Natural killer cell treated with Interleukin-12 subunit alpha and Interleukin-12 subunit beta and Interleukin-15 and Interleukin-18, amount 100 ng/mL, for 72 hours (primary cell): ENCODE measurements at regions not wholly inside any gene's neighbourhood (a gene's known extent, or its start where the extent isn't known, plus 50 kb on each side); places are given as distances from the start of the nearest gene placed in this dataset.
"Not testable (repeated sequence)": the region's sequence is repeated elsewhere in the genome, so short reads cannot be mapped to it uniquely, and the experiment has no call there.

Source experiments
- ATAC-seq, 2 donors: fragments of 150-1000 bp; cut with Tn5 transposase in 1 of 2; sonication (Bioruptor Pico), chemical (Tn5 transposase) in 1 of 2; 2 replicates each; pipeline ENCODE4 v1.10.0; 2021
- DNase-seq: peaks from one replicate; pipeline ENCODE4 v3.0.0; 2022; ENCODE audit warnings: low spot score
- H3K27ac Mint-ChIP-seq, 2 donors: 1 replicate in 1 of 2; 2 replicates in 1 of 2; pipeline ENCODE4 v1.8.0; 2022; ENCODE audit warnings: mixed read lengths in 2 of 2, mild to moderate bottlenecking in 1 of 2, moderate library complexity in 1 of 2
- H3K27me3 Mint-ChIP-seq, 2 donors: 1 replicate in 1 of 2; 2 replicates in 1 of 2; pipeline ENCODE4 v1.8.0; 2022; ENCODE audit warnings: mixed read lengths in 2 of 2
- H3K36me3 Mint-ChIP-seq: one replicate; pipeline ENCODE4 v1.8.0; 2022; ENCODE audit warnings: mixed read lengths
- H3K4me1 Mint-ChIP-seq, 2 donors: 1 replicate in 1 of 2; 2 replicates in 1 of 2; pipeline ENCODE4 v1.8.0; 2022; ENCODE audit warnings: low read depth in 2 of 2, mixed read lengths in 2 of 2, mild to moderate bottlenecking in 1 of 2
- H3K4me3 Mint-ChIP-seq: one replicate; pipeline ENCODE4 v1.8.0; 2022; ENCODE audit warnings: mixed read lengths
- H3K9me3 Mint-ChIP-seq: 2 replicates; pipeline ENCODE4 v1.8.0; 2022; ENCODE audit warnings: mixed read lengths

- H3K36me3 Mint-ChIP-seq: no peaks in the 10 kb centered on the region
- no peaks in the 10 kb centered on the region for H3K9me3 Mint-ChIP-seq
- ATAC-seq (no peak), DNase-seq (no peak)
- H3K27me3 Mint-ChIP-seq: peaks cover 18 to 23% of the 10 kb centered on the region in 2 donors
- H3K27ac Mint-ChIP-seq: no peak overlapping the region
- no peaks in the 10 kb centered on the region for H3K4me1 Mint-ChIP-seq
- no peak overlapping the region for H3K4me3 Mint-ChIP-seq
Measured at GRCh38 chr7:106591146-106591545, 69.8 kb downstream of the CCDC71L start.

GRCh38 chr7:106590209-106590816, 70.6 kb downstream of the CCDC71L start:
- Mint-ChIP-seq H3K4me3 (no peak overlapping the region), H3K9me3 (no peaks in the 10 kb centered on the region), H3K36me3 (no peaks in the 10 kb centered on the region), H3K4me1 (no peaks in the 10 kb centered on the region), H3K27me3 (peaks cover 11 to 19% of the 10 kb centered on the region in 2 donors), H3K27ac (no peak overlapping the region)
- ATAC-seq (no peak), DNase-seq (no peak)

- Mint-ChIP-seq H3K4me1 (no peaks in the 10 kb centered on the region), H3K36me3 (no peaks in the 10 kb centered on the region), H3K4me3 (no peak overlapping the region), H3K27me3 (peaks cover 11 to 22% of the 10 kb centered on the region in 2 donors), H3K9me3 (no peaks in the 10 kb centered on the region), H3K27ac (no peak overlapping the region)
- no peak for DNase-seq
- ATAC-seq: no peak
Measured at GRCh38 chr7:106589198-106589879, 71.6 kb downstream of the CCDC71L start.

- peaks cover 3% of the 10 kb centered on the region for H3K9me3 Mint-ChIP-seq
- peaks cover 11 to 25% of the 10 kb centered on the region in 2 donors for H3K27me3 Mint-ChIP-seq
- H3K4me3 Mint-ChIP-seq: no peak overlapping the region
- no peak for DNase-seq
- no peak overlapping the region for H3K27ac Mint-ChIP-seq
- ATAC-seq: peak in 1 of 2 donors; percentile 32
- H3K4me1 Mint-ChIP-seq: no peaks in the 10 kb centered on the region
- no peaks in the 10 kb centered on the region for H3K36me3 Mint-ChIP-seq
Measured at GRCh38 chr7:106588422-106589197, 72.3 kb downstream of the CCDC71L start.

- no peaks in the 10 kb centered on the region for H3K4me1 Mint-ChIP-seq
- peaks cover 11 to 21% of the 10 kb centered on the region in 2 donors for H3K27me3 Mint-ChIP-seq
- no peak overlapping the region for H3K4me3 Mint-ChIP-seq
- ATAC-seq (no peak), DNase-seq (no peak)
- H3K9me3 Mint-ChIP-seq: peaks cover 3% of the 10 kb centered on the region
- H3K36me3 Mint-ChIP-seq: no peaks in the 10 kb centered on the region
- no peak overlapping the region for H3K27ac Mint-ChIP-seq
Measured at GRCh38 chr7:106584914-106585759, 75.8 kb downstream of the CCDC71L start.

- ATAC-seq (no peak), DNase-seq (no peak)
- Mint-ChIP-seq H3K27me3 (peaks cover 11 to 12% of the 10 kb centered on the region in 2 donors), H3K27ac (no peak overlapping the region), H3K4me1 (no peaks in the 10 kb centered on the region), H3K36me3 (no peaks in the 10 kb centered on the region), H3K9me3 (peaks cover 3% of the 10 kb centered on the region), H3K4me3 (no peak overlapping the region)
Measured at GRCh38 chr7:106583706-106584690, 77.0 kb downstream of the CCDC71L start.

- ATAC-seq (no peak), DNase-seq (no peak)
- peaks cover 12 to 16% of the 10 kb centered on the region in 2 donors for H3K27me3 Mint-ChIP-seq
- no peaks in the 10 kb centered on the region for H3K36me3 Mint-ChIP-seq
- H3K4me1 Mint-ChIP-seq: no peaks in the 10 kb centered on the region
- no peak overlapping the region for H3K27ac Mint-ChIP-seq
- H3K9me3 Mint-ChIP-seq: peaks cover 3% of the 10 kb centered on the region
- no peak overlapping the region for H3K4me3 Mint-ChIP-seq
Measured at GRCh38 chr7:106583100-106583499, 77.9 kb downstream of the CCDC71L start.

- Mint-ChIP-seq H3K27me3 (peaks cover 10 to 23% of the 10 kb centered on the region in 2 donors), H3K4me3 (no peak overlapping the region), H3K36me3 (no peaks in the 10 kb centered on the region), H3K9me3 (peaks cover 3% of the 10 kb centered on the region), H3K4me1 (no peaks in the 10 kb centered on the region), H3K27ac (no peak overlapping the region)
- no peak for ATAC-seq
- DNase-seq: no peak
Measured at GRCh38 chr7:106582365-106582764, 78.6 kb downstream of the CCDC71L start.

- peaks cover 7 to 14% of the 10 kb centered on the region in 2 donors for H3K27me3 Mint-ChIP-seq
- not testable (repeated sequence) for H3K27ac Mint-ChIP-seq, H3K4me1 Mint-ChIP-seq, H3K4me3 Mint-ChIP-seq, H3K9me3 Mint-ChIP-seq, H3K36me3 Mint-ChIP-seq, ATAC-seq, DNase-seq
Measured at GRCh38 chr7:106579086-106579485, 81.9 kb downstream of the CCDC71L start.

- no peaks in the 10 kb centered on the region for H3K9me3 Mint-ChIP-seq
- H3K4me3 Mint-ChIP-seq: no peak overlapping the region
- no peaks in the 10 kb centered on the region for H3K36me3 Mint-ChIP-seq
- H3K4me1 Mint-ChIP-seq: no peaks in the 10 kb centered on the region
- H3K27me3 Mint-ChIP-seq: peaks cover 9 to 38% of the 10 kb centered on the region in 2 donors
- H3K27ac Mint-ChIP-seq: no peak overlapping the region
- DNase-seq: no peak
- no peak for ATAC-seq
Measured at GRCh38 chr7:106575138-106575823, 85.7 kb downstream of the CCDC71L start.

- Mint-ChIP-seq H3K9me3 (no peaks in the 10 kb centered on the region), H3K27me3 (peaks cover 12 to 39% of the 10 kb centered on the region in 2 donors), H3K36me3 (no peaks in the 10 kb centered on the region), H3K27ac (no peak overlapping the region), H3K4me1 (peaks cover 0 to under 1% of the 10 kb centered on the region in 2 donors), H3K4me3 (no peak overlapping the region)
- DNase-seq: no peak
- ATAC-seq: no peak
Measured at GRCh38 chr7:106573738-106574137, 87.2 kb downstream of the CCDC71L start.

GRCh38 chr7:106573125-106573663, 87.8 kb downstream of the CCDC71L start:
- Mint-ChIP-seq H3K9me3 (no peaks in the 10 kb centered on the region), H3K4me3 (no peak overlapping the region), H3K27me3 (peaks cover 12 to 40% of the 10 kb centered on the region in 2 donors), H3K4me1 (peaks cover 0 to 4% of the 10 kb centered on the region in 2 donors), H3K27ac (no peak overlapping the region), H3K36me3 (no peaks in the 10 kb centered on the region)
- DNase-seq (no peak), ATAC-seq (no peak)
